ENCODE measurements at regions not wholly inside any gene's neighbourhood (a gene's known extent, or its start where the extent isn't known, plus 50 kb on each side); places are given as distances from the start of the nearest gene placed in this dataset.

GRCh38 chr3:64837986-64838735, 150.4 kb upstream of the ADAMTS9 start:
- DNase-seq (ENCODE audit: low spot score) = no peak

GRCh38 chr3:64837126-64837738, 149.4 kb upstream of the ADAMTS9 start:
- DNase-seq (ENCODE audit: low spot score) = no peak

- DNase-seq (ENCODE audit: low spot score) = no peak
Measured at GRCh38 chr3:64836097-64836496, 148.3 kb upstream of the ADAMTS9 start.

GRCh38 chr3:64832098-64832497, 144.3 kb upstream of the ADAMTS9 start:
- DNase-seq (ENCODE audit: low spot score) = no peak

DNA sequence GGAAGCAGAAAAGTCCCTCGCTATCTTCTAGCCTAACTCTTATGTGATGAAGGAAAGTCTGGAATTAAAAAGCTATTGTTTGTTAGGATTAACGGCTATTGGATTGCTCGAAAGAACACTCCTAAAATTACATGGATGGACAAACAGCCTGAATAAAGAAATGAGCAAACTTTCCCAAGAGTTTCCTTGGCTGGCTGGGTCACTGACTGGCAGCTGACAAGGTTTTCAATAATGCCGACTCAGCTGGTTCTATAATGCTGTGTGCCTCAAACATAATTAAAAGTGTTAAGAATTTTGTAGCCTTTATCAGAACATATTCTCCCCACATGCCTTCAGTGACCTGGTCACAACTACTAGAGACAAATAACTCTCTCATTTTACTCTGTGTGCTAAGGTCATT, 142.9 kb upstream of the ADAMTS9 start:
- no peak for DNase-seq (ENCODE audit: low spot score)

GRCh38 chr3:64829331-64829730, 141.5 kb upstream of the ADAMTS9 start:
- no peak for DNase-seq (ENCODE audit: low spot score)

- DNase-seq (ENCODE audit: low spot score) = no peak
Measured at GRCh38 chr3:64828276-64828675, 140.5 kb upstream of the ADAMTS9 start.

DNA sequence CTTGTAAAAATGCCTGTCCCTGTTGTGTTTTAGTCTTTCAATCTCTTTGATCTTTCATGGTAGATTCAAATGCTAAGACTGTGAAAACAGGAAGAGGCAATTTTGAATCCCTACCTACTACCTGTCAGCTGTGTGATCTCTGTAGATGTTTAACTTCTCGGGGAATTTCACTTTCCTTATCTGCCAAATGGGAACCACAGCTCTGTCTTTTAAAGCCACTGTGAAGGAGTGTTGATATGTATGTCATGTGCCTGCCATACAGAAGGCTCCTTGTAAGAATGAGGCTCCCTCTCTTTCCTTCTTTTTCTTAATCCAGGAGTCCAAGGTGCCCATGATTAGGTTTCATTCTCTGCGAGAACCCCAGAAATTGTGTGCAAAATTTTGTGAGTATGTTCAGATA, 139.6 kb upstream of the ADAMTS9 start:
- no peak for DNase-seq (ENCODE audit: low spot score)

DNA sequence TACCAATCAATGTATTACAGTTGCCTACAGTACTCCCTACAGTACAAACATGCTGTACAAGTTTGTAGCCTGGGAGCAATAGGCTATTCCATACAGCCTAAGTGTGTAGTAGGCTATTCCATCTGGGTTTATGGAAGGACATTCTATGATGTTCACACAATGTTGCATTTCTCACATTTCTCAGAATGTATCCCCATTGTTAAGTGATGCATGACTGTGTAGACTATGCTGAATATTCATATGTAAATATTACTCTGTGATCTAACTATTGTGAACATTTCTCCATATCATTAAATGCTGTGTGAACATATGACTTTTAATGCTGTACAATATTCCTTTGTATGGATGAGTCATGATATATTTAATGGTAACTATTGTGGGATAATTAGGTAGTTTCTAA, 139.2 kb upstream of the ADAMTS9 start:
- no peak for DNase-seq (ENCODE audit: low spot score)

GRCh38 chr3:64825404-64826120, 137.8 kb upstream of the ADAMTS9 start:
- DNase-seq (ENCODE audit: low spot score) = no peak

GRCh38 chr3:64824394-64824909, 136.7 kb upstream of the ADAMTS9 start:
- no peak for DNase-seq (ENCODE audit: low spot score)

DNA sequence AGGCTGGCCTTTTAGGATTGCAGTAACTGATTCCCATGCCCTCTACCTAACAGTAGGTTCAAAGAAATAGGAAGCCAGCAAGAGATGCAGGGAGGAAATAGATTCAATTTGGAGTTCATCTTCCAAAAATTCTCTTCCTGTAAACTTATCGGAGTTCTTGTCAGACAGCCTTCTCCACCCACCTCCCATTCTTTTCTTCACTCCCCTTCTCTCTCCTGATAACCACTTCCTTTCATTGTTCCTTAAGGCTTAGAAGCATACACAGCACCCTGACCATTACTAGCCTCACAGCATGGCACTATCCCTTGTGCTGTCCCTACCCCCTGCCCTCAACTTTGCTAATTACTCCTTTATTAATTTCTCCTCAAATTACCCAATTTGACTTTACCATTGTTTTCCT, 130.4 kb upstream of the ADAMTS9 start:
- no peak for DNase-seq (ENCODE audit: low spot score)

GRCh38 chr3:64816355-64816754, 128.6 kb upstream of the ADAMTS9 start:
- no peak for DNase-seq (ENCODE audit: low spot score)

DNA sequence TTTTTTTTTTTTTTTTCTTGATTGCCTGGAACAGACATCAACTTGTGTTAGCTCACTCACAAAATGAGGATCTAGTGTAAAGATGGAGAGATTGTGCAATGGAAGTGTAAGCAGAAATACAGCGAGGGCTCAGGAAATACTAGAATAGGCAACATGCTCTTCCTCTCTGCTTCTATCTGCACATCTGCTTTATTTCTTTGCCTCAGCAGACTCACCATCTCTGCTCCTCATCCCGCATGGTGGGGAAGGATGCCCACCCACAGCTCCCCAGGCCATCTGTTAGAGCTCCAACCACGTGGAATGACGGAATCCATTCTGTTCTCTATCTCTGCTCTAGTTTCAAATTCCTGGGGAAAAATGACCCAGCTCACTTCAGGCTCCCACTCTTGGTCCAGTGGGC, 128.0 kb upstream of the ADAMTS9 start:
- DNase-seq (ENCODE audit: low spot score) = no peak

GRCh38 chr3:64815195-64815631, 127.4 kb upstream of the ADAMTS9 start:
- DNase-seq (ENCODE audit: low spot score) = peak; percentile 32

- peak; percentile 63 for DNase-seq (ENCODE audit: low spot score)
Measured at GRCh38 chr3:64814351-64814750, 126.6 kb upstream of the ADAMTS9 start.

- no peak for DNase-seq (ENCODE audit: low spot score)
Measured at GRCh38 chr3:64813326-64813725, 125.5 kb upstream of the ADAMTS9 start.

DNA sequence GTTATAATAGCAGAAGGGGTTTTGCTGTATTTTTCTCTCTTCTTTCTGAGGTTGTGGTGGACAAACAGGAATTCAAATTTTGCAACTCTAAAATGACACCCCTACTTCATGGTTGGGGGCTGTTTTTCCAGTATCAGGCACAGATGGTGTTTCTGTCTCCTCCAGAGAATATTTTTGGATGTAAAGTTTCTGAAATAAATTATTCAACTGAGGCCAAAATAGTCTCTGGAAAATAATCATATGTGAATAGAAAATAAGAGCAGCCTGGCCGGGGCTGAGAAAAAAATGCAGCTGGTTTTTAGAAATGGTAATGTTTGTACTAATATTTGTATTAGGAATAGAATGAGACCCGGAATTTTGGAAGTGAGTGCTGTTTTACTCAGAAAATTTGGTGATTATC, 121.3 kb upstream of the ADAMTS9 start:
- no peak for DNase-seq (ENCODE audit: low spot score)

DNA sequence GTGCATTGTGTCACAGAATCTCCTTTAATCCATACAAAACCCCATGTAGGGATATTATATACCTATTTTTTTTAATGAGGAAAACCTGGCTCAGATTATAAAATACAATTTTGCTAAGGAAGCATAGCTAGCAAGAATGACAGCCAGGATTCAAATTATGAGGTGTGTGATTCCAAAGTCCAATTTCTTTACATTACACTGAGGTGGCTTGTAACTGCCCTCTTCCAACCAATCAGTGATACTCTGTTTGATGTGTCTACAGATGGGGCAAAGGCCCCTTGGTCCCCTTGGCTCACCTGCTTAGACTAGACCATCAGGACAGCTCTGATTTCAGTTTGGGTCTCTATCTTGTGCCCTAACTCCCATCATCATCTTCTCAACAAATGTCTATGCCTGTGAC, 120.3 kb upstream of the ADAMTS9 start:
- DNase-seq (ENCODE audit: low spot score) = no peak

DNA sequence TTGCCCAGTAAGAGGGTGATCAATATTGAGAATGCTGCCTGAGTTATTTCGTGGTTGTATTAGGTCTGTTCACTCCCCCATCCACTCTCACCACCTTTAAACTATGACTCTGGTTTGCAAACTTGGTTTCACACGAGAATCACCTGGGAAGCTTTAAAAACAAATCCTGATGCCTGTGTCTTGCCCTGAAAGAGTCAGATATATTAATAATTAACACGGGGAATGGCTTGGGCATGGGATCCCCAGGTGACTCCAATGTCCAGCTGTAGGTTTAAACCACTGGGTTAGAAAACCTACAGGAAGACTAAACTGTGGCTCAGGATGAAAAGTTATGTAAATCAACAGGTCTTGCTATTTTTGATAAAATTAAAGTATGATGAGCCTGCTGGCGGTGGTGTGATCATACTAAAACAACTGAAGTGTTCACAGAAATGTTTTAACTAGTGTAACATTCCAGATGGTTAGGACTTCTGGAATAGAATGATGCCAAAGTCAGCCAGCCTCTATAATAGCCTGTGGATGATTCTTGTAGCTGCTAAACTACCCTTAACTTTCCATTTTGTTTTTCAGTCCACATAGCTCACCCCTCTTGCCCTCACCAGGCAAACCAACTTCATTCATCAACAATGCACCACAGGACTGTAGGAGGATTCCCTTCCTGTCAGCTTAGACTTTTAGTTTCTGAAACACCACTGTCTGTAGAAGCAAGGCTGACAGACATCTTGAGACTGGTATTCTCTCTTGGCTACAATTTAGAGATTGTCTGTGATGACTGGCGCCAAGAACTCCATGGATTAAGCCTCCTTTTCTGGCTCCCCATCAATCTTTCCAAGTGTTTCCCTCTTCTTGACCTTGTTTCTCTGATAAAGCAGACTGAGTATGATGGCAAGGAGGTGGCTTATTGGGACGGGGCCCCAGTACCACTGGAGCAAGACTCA, 119.1 kb upstream of the ADAMTS9 start:
- DNase-seq (ENCODE audit: low spot score) = no peak

- DNase-seq (ENCODE audit: low spot score) = no peak
Measured at GRCh38 chr3:64805978-64806377, 118.2 kb upstream of the ADAMTS9 start.

DNA sequence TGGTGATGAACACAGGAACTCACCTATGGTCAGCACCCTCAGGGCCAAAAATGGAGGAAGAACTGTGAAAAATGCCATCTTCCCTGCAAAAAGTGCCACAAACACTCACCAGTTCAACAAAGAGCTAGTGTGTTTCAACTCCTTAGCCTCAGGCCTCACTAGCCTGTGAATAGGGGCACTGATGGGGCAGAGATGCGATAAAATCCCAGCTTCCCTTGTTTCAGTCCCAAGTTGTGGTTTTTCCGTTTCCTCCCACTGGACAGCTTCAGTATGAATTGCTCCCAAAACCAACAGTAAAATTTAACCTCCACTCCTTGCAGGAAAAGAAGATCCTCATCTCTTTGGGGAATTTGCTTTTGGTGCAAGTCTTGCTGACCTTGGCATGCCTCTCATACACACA, 117.4 kb upstream of the ADAMTS9 start:
- DNase-seq (ENCODE audit: low spot score) = peak; percentile 88

All from COLO829 (cell line).